ENCODE measurements at regions not wholly inside any gene's neighbourhood (a gene's known extent, or its start where the extent isn't known, plus 50 kb on each side); places are given as distances from the start of the nearest gene placed in this dataset.
"Not testable (repeated sequence)": the region's sequence is repeated elsewhere in the genome, so short reads cannot be mapped to it uniquely, and the experiment has no call there.

DNA sequence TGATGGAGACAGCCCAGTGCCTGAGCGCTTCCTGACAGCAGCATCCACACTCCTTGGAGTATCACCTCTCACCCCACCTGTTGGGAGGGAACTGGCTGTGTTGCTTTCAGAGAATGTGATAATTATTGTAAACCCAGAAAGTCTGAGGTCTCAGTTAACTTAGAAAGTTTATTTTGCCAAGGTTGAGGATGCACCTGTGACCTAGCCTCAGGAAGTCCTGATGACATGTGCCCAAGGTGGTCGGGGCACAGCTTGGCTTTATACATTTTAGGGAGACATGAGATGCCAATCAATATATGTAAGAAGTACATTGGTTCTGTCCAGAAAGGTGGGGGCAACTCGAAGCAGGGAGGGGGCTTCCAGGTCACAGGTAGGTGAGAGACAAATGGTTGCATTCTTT lies 153.3 kb upstream of the RFLNA start:
- TF ChIP-seq CTCF, EZH2, EZH2phosphoT487 (IDR thresholded peaks at IDR 0.05): not testable (repeated sequence)

Measured in neural progenitor cell (in vitro differentiated cells).